Erythroblast (primary cell): ENCODE measurements at regions not wholly inside any gene's neighbourhood (a gene's known extent, or its start where the extent isn't known, plus 50 kb on each side); places are given as distances from the start of the nearest gene placed in this dataset.

ENCODE experiments used
- DNase-seq, 2 experiments: peaks; one replicate each; lab custom pipeline; 2025; lab: John Stamatoyannopoulos, UW
- GATA1 ChIP-seq: IDR thresholded peaks from 2 replicates; pipeline ENCODE4 v1.6.1; 2011; ENCODE audit warnings: low read depth, mild to moderate bottlenecking, control low read depth, low read length, moderate library complexity
- POLR2A ChIP-seq: IDR thresholded peaks from 2 replicates; pipeline ENCODE4 v1.6.1; 2011; ENCODE audit warnings: mild to moderate bottlenecking, low read length

- TF ChIP-seq GATA1 (no peak), POLR2A (no peak)
Measured at GRCh38 chr11:90392692-90393091, 169.8 kb upstream of the CHORDC1 start.

GRCh38 chr11:90391756-90392155 is 168.9 kb upstream of the CHORDC1 start:
- DNase-seq, result no peak
- TF ChIP-seq GATA1 (no peak), POLR2A (no peak)

More at GRCh38 chr11:90392692-90393091, 169.8 kb upstream of the CHORDC1 start:
- DNase-seq, result no peak

GRCh38 chr11:90380206-90380605 is 157.4 kb upstream of the CHORDC1 start:
- TF ChIP-seq POLR2A (no peak), GATA1 (no peak)
- DNase-seq, result no peak

GRCh38 chr11:90373971-90374370 is 151.1 kb upstream of the CHORDC1 start:
- no peak for DNase-seq
- TF ChIP-seq GATA1 (no peak), POLR2A (no peak)

GRCh38 chr11:90364527-90364926 is 141.7 kb upstream of the CHORDC1 start:
- TF ChIP-seq POLR2A (no peak), GATA1 (no peak)
- no peak for DNase-seq

GRCh38 chr11:90363739-90364138 is 140.9 kb upstream of the CHORDC1 start:
- no peak for TF ChIP-seq POLR2A
- no peak for TF ChIP-seq GATA1
- DNase-seq, result no peak

- no peak for TF ChIP-seq POLR2A
- TF ChIP-seq GATA1, result no peak
- no peak for DNase-seq
Measured at GRCh38 chr11:90355200-90355599, 132.4 kb upstream of the CHORDC1 start.

- no peak for DNase-seq
Measured at GRCh38 chr11:90349731-90350130, 126.9 kb upstream of the CHORDC1 start.

GRCh38 chr11:90344546-90344945 is 121.7 kb upstream of the CHORDC1 start:
- DNase-seq, result no peak
- TF ChIP-seq GATA1, result no peak
- TF ChIP-seq POLR2A, result no peak

More at GRCh38 chr11:90349731-90350130, 126.9 kb upstream of the CHORDC1 start:
- TF ChIP-seq POLR2A, result no peak
- no peak for TF ChIP-seq GATA1

GRCh38 chr11:90343673-90344072 is 120.8 kb upstream of the CHORDC1 start:
- no peak for TF ChIP-seq GATA1
- TF ChIP-seq POLR2A, result no peak
- DNase-seq, result no peak

- DNase-seq, result no peak
- TF ChIP-seq GATA1, result no peak
Measured at GRCh38 chr11:90341986-90342385, 119.1 kb upstream of the CHORDC1 start.

- DNase-seq, result no peak
- no peak for TF ChIP-seq GATA1
- TF ChIP-seq POLR2A, result no peak
Measured at GRCh38 chr11:90332415-90332814, 109.6 kb upstream of the CHORDC1 start.

- no peak for DNase-seq
- TF ChIP-seq GATA1 (no peak), POLR2A (no peak)
Measured at GRCh38 chr11:90330632-90331031, 107.8 kb upstream of the CHORDC1 start.

GRCh38 chr11:90329043-90329442 is 106.2 kb upstream of the CHORDC1 start:
- TF ChIP-seq POLR2A, result no peak
- TF ChIP-seq GATA1, result no peak
- no peak for DNase-seq

- no peak for DNase-seq
- TF ChIP-seq POLR2A (no peak), GATA1 (no peak)
Measured at GRCh38 chr11:90326647-90327046, 103.8 kb upstream of the CHORDC1 start.

- DNase-seq, result no peak
- no peak for TF ChIP-seq POLR2A
- no peak for TF ChIP-seq GATA1
Measured at GRCh38 chr11:90323289-90323688, 100.4 kb upstream of the CHORDC1 start.

- TF ChIP-seq GATA1, result no peak
- no peak for TF ChIP-seq POLR2A
Measured at GRCh38 chr11:90321018-90321417, 98.2 kb upstream of the CHORDC1 start.

More at GRCh38 chr11:90321018-90321417, 98.2 kb upstream of the CHORDC1 start:
- DNase-seq, result no peak
